B cell (primary cell): ENCODE measurements at regions not wholly inside any gene's neighbourhood (a gene's known extent, or its start where the extent isn't known, plus 50 kb on each side); places are given as distances from the start of the nearest gene placed in this dataset.

Experiments used
- ATAC-seq: fragments of 200-7000 bp; cut with Tn5 transposase; one replicate; pipeline ENCODE4 v1.10.0; 2021; ENCODE audit warnings: low read depth, mild to moderate bottlenecking, moderate number of reproducible peaks, moderate library complexity
- CTCF ChIA-PET: fragments of 350-600 bp; sonication (Branson Sonifier 250); formaldehyde crosslinking; loops from one replicate; lab custom pipeline; 2021; ENCODE audit warnings: antibody characterized with exemption, inconsistent platforms; lab: Charles Lee
- POLR2A ChIA-PET: fragments of 350-600 bp; sonication (Branson Sonifier 250); formaldehyde crosslinking; loops from one replicate; lab custom pipeline; 2021; ENCODE audit warnings: antibody characterized with exemption; lab: Charles Lee
- DNase-seq: peaks from one replicate; pipeline ENCODE4 v3.0.0; 2013
- H2AFZ ChIP-seq: 2 replicates; pipeline ENCODE4 v1.6.1; 2012; ENCODE audit warnings: mild to moderate bottlenecking, low read depth, low read length; ENCODE audit not compliant: insufficient read depth, poor library complexity, severe bottlenecking
- H3K27ac ChIP-seq, 2 donors: 1 replicate in 1 of 2; 2 replicates in 1 of 2; pipeline ENCODE4 v1.5.1; 2012 to 2013; ENCODE audit warnings: low read length in 2 of 2, mild to moderate bottlenecking in 2 of 2, moderate library complexity in 1 of 2
- H3K27me3 ChIP-seq, 4 experiments: fragments of 200-600 bp in 1 of 4; sonication (generic) in 1 of 4; replicated peaks in 1 of 4; 1 replicate in 2 of 4; 2 replicates in 2 of 4; pipeline versions ENCODE4 v1.6.1 to v1.7.0; 2013 to 2016; ENCODE audit warnings: low read length in 3 of 4, mild to moderate bottlenecking in 2 of 4, mixed read lengths in 1 of 4, moderate library complexity in 1 of 4; ENCODE audit not compliant: insufficient read depth in 4 of 4, control insufficient read depth in 3 of 4; ENCODE audit errors: control extremely low read depth in 1 of 4
- H3K36me3 ChIP-seq, 2 experiments: replicated peaks in 1 of 2; 1 replicate in 1 of 2; 2 replicates in 1 of 2; pipeline versions ENCODE4 v1.6.1 to v1.7.1; 2013; ENCODE audit warnings: low read length in 1 of 2; ENCODE audit not compliant: insufficient read depth in 2 of 2, control insufficient read depth in 1 of 2; ENCODE audit errors: control extremely low read depth in 1 of 2, extremely low read depth in 1 of 2
- H3K4me1 ChIP-seq, 2 donors: fragments of 200-600 bp in 1 of 2; sonication (generic) in 1 of 2; 1 replicate in 1 of 2; 2 replicates in 1 of 2; pipeline versions ENCODE4 v1.5.1 to v1.6.1; 2013 to 2017; ENCODE audit warnings: low read length in 2 of 2; ENCODE audit not compliant: control insufficient read depth in 2 of 2, insufficient read depth in 2 of 2
- H3K4me2 ChIP-seq: replicated peaks from 2 replicates; pipeline ENCODE3; 2012; ENCODE audit warnings: mild to moderate bottlenecking, low read depth, low read length; ENCODE audit not compliant: poor library complexity, severe bottlenecking
- H3K4me3 ChIP-seq, 5 experiments: fragments of 200-600 bp in 1 of 5; sonication (generic) in 1 of 5; 1 replicate in 3 of 5; 2 replicates in 2 of 5; pipeline versions ENCODE4 v1.5.1 to v1.7.0; 2011 to 2016; ENCODE audit warnings: low read length in 4 of 5, mild to moderate bottlenecking in 4 of 5, low read depth in 2 of 5, control low read depth in 1 of 5, moderate library complexity in 1 of 5; ENCODE audit not compliant: insufficient read depth in 1 of 5; ENCODE audit errors: control extremely low read depth in 1 of 5, extremely low read depth in 1 of 5
- H3K79me2 ChIP-seq: fragments of 200-600 bp; sonication (generic); one replicate; pipeline ENCODE4 v1.6.0; 2016; ENCODE audit warnings: low read length; ENCODE audit not compliant: control insufficient read depth, insufficient read depth
- H3K9ac ChIP-seq: fragments of 200-600 bp; sonication (generic); 2 replicates; pipeline ENCODE4 v1.6.1; 2017; ENCODE audit warnings: mild to moderate bottlenecking, low read length, moderate library complexity
- H3K9me3 ChIP-seq, 3 donors: one replicate each; pipeline versions ENCODE4 v1.6.1 to v1.7.1; 2013; ENCODE audit warnings: low read length in 2 of 3; ENCODE audit not compliant: control insufficient read depth in 2 of 3, insufficient read depth in 1 of 3; ENCODE audit errors: control extremely low read depth in 1 of 3
- H4K20me1 ChIP-seq: 2 replicates; pipeline ENCODE4 v1.6.0; 2012; ENCODE audit warnings: mild to moderate bottlenecking, low read length; ENCODE audit not compliant: insufficient read depth, control insufficient read depth, poor library complexity, severe bottlenecking
- H3K27ac Mint-ChIP-seq: one replicate; pipeline ENCODE4 v1.8.0; 2021; ENCODE audit warnings: mixed read lengths
- H3K27me3 Mint-ChIP-seq: one replicate; pipeline ENCODE4 v1.8.0; 2021; ENCODE audit warnings: mixed read lengths
- H3K4me1 Mint-ChIP-seq: one replicate; pipeline ENCODE4 v1.8.0; 2021; ENCODE audit warnings: mixed read lengths
- H3K4me3 Mint-ChIP-seq: one replicate; pipeline ENCODE4 v1.8.0; 2021; ENCODE audit warnings: mixed read lengths
- H3K9me3 Mint-ChIP-seq: one replicate; pipeline ENCODE4 v1.8.0; 2022; ENCODE audit warnings: mixed read lengths; ENCODE audit not compliant: insufficient read depth
- CTCF ChIP-seq: fragments of 200-600 bp; IDR thresholded peaks from one replicate; pipeline ENCODE4 v1.8.0; 2022; ENCODE audit warnings: antibody characterized with exemption, mild to moderate bottlenecking
- EZH2 ChIP-seq: IDR thresholded peaks from 2 replicates; pipeline ENCODE4 v1.6.1; 2012; ENCODE audit warnings: borderline replicate concordance, low read depth, mild to moderate bottlenecking, moderate library complexity, low read length; ENCODE audit not compliant: insufficient read depth, poor library complexity, severe bottlenecking
- WGBS: methylation state at CpG from one replicate; pipeline ENCODE4 v1.1.5; 2013; ENCODE audit warnings: missing lambda C conversion rate; ENCODE audit not compliant: insufficient coverage; 5-methylcytosine and 5-hydroxymethylcytosine counted together
- intact Hi-C: fragments of 100-400 bp; cut with micrococcal nuclease; formaldehyde crosslinking; loops from one replicate; pipeline ENCODE4 v1.10.0; 2022

GRCh38 chr17:79331492-79331891 is 256.9 kb downstream of the ENGASE start:
- Histone ChIP-seq H3K9ac (no peak overlapping the region), H3K79me2 (no peaks in the 10 kb centered on the region), H3K4me3 (no peak overlapping the region), H3K27me3 (peaks cover 0 to 41% (median 2%) of the 10 kb centered on the region in 4 experiments), H3K9me3 (peaks cover 0 to 3% (median 0%) of the 10 kb centered on the region in 3 donors), H2AFZ (no peak overlapping the region), H3K4me1 (no peaks in the 10 kb centered on the region), H3K4me2 (no peak overlapping the region), H3K27ac (no peak overlapping the region), H4K20me1 (no peaks in the 10 kb centered on the region), H3K36me3 (no peaks in the 10 kb centered on the region)
- no peak overlapping the region for H3K27ac Mint-ChIP-seq
- H3K9me3 Mint-ChIP-seq, result no peaks in the 10 kb centered on the region
- 78% methylated on average over 9 of the region's 11 CpGs for WGBS
- peaks cover 61% of the 10 kb centered on the region for H3K27me3 Mint-ChIP-seq
- no peak overlapping the region for H3K4me3 Mint-ChIP-seq
- no peak for DNase-seq
- no peak for ATAC-seq
- CTCF ChIA-PET, result no interaction called here
- TF ChIP-seq CTCF, result no peak
- TF ChIP-seq EZH2, result no peak
- intact Hi-C loops, result no loop called here
- H3K4me1 Mint-ChIP-seq, result peaks cover 2% of the 10 kb centered on the region
- POLR2A ChIA-PET, result no interaction called here

GRCh38 chr17:79330696-79331095 is 256.1 kb downstream of the ENGASE start:
- Mint-ChIP-seq H3K4me1 (peaks cover 2% of the 10 kb centered on the region), H3K9me3 (no peaks in the 10 kb centered on the region), H3K27me3 (peaks cover 65% of the 10 kb centered on the region), H3K4me3 (no peak overlapping the region), H3K27ac (no peak overlapping the region)
- H3K27me3 ChIP-seq, result peaks cover 0 to 41% (median 2%) of the 10 kb centered on the region in 4 experiments
- POLR2A ChIA-PET, result no interaction called here
- H3K4me3 ChIP-seq, result no peak overlapping the region
- intact Hi-C loops, result no loop called here
- no peak overlapping the region for H3K4me2 ChIP-seq
- H3K4me1 ChIP-seq, result no peaks in the 10 kb centered on the region
- ATAC-seq, result no peak
- H3K36me3 ChIP-seq, result no peaks in the 10 kb centered on the region
- no peak overlapping the region for H3K27ac ChIP-seq
- no peak for TF ChIP-seq EZH2
- TF ChIP-seq CTCF, result no peak
- H4K20me1 ChIP-seq, result no peaks in the 10 kb centered on the region
- H3K79me2 ChIP-seq, result no peaks in the 10 kb centered on the region
- peaks cover 0 to 3% (median 0%) of the 10 kb centered on the region in 3 donors for H3K9me3 ChIP-seq
- 71% methylated on average over 10 of the region's 11 CpGs for WGBS
- no peak overlapping the region for H2AFZ ChIP-seq
- CTCF ChIA-PET, result interaction anchor here (0.5 kb wide), 1 partner anchor 10 kb away, joined by 5 read pairs; no protein-coding TSS in a partner anchor
- no peak overlapping the region for H3K9ac ChIP-seq
- no peak for DNase-seq
